Vagina (tissue), 2 donors: ENCODE measurements at regions not wholly inside any gene's neighbourhood (a gene's known extent, or its start where the extent isn't known, plus 50 kb on each side); places are given as distances from the start of the nearest gene placed in this dataset.

Experiments used
- CTCF ChIP-seq, 3 experiments: fragments of 450-650 bp in 2 of 3; fragments of 200-600 bp in 1 of 3; sonication (generic) in 1 of 3; IDR thresholded peaks; one replicate each; pipeline ENCODE4 v1.5.1; 2017 to 2019; ENCODE audit warnings: antibody characterized with exemption in 3 of 3, mild to moderate bottlenecking in 2 of 3, moderate library complexity in 2 of 3
- POLR2A ChIP-seq, 2 donors: fragments of 450-650 bp; IDR thresholded peaks; one replicate each; pipeline ENCODE4 v1.6.1; 2017; ENCODE audit warnings: antibody characterized with exemption in 2 of 2, mild to moderate bottlenecking in 2 of 2, moderate library complexity in 2 of 2
- POLR2AphosphoS5 ChIP-seq, 2 donors: sonication (generic); formaldehyde crosslinking; IDR thresholded peaks; one replicate each; pipeline ENCODE4 v1.9.0; 2017; ENCODE audit warnings: antibody characterized with exemption in 2 of 2, mild to moderate bottlenecking in 2 of 2, low read depth in 1 of 2; ENCODE audit not compliant: insufficient read depth in 1 of 2

- TF ChIP-seq CTCF (IDR thresholded peaks at IDR 0.05) (no peak), POLR2A (IDR thresholded peaks at IDR 0.05) (no peak), POLR2AphosphoS5 (IDR thresholded peaks at IDR 0.05; ENCODE audit: insufficient read depth in 1 of 2, low read depth in 1 of 2) (no peak)
These were observed 453.7 kb downstream of the PCDH17 start for GRCh38 chr13:58085274-58085673.
